Lung microvascular endothelial cell (primary cell): ENCODE measurements at regions not wholly inside any gene's neighbourhood (a gene's known extent, or its start where the extent isn't known, plus 50 kb on each side); places are given as distances from the start of the nearest gene placed in this dataset.

ENCODE experiments used
- DNase-seq, 2 donors: peaks; one replicate each; pipeline versions ENCODE4 v3.0.0 to v3.0.0-alpha.2; 2010; ENCODE audit warnings: low read depth in 2 of 2

- no peak for DNase-seq
Measured at GRCh38 chr5:169354921-169355320, 54.0 kb upstream of the SLIT3 start.

GRCh38 chr5:169354263-169354662 lies 53.3 kb upstream of the SLIT3 start:
- DNase-seq: no peak

GRCh38 chr5:169352901-169353300 lies 52.0 kb upstream of the SLIT3 start:
- no peak for DNase-seq

- no peak for DNase-seq
Measured at GRCh38 chr5:169351721-169352120, 50.8 kb upstream of the SLIT3 start.

GRCh38 chr5:169350759-169351240 lies 49.9 kb upstream of the SLIT3 start:
- DNase-seq: peak; percentile 0 to 8
